ENCODE measurements at regions not wholly inside any gene's neighbourhood (a gene's known extent, or its start where the extent isn't known, plus 50 kb on each side); places are given as distances from the start of the nearest gene placed in this dataset.
"Not testable (repeated sequence)": the region's sequence is repeated elsewhere in the genome, so short reads cannot be mapped to it uniquely, and the experiment has no call there.

DNA sequence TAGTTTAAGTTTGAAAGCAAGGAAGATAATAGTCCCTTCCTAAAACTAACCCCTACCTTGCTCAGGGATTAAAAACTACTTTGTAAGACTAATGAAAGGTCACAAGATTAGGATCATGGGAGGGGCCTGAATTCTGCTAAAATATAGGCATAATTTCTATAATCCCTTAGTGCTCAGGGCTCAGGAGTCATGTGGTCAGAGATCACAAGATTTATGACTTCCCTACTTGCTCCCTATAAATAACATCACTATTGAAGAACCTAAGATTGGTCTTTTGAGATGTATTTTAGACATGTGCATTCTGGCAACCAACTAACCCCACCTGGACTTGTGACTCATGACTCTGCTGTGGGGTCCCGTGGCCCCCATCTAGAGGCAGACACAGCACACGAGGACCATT lies 81.1 kb downstream of the STMND1 start:
- DNase-seq, result no peak

- DNase-seq, result no peak
Observed at GRCh38 chr6:17186925-17187324, 85.1 kb downstream of the STMND1 start.

- no peak for DNase-seq
Observed at GRCh38 chr6:17193106-17193775, 87.9 kb upstream of the RBM24 start.

DNA sequence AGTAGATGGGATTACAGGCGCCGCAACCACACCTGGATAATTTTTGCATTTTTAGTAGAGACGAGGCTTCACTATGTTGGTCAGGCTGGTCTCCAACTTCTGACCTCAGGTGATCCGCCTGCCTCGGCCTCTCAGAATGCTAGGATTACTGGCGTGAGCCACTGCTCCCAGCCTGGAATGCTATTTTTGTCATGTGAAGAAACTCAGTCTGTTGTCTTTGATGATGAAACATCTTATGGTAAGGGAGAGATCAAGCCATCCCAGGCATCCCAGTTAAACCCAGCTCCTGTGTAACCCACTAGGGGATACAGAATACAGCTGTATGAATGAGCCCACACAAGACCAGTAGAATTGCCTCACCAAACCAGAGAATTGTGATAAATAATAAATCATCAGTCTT lies 83.6 kb upstream of the RBM24 start:
- DNase-seq, result no peak

GRCh38 chr6:17200395-17200794 lies 80.8 kb upstream of the RBM24 start:
- DNase-seq, result no peak

DNA sequence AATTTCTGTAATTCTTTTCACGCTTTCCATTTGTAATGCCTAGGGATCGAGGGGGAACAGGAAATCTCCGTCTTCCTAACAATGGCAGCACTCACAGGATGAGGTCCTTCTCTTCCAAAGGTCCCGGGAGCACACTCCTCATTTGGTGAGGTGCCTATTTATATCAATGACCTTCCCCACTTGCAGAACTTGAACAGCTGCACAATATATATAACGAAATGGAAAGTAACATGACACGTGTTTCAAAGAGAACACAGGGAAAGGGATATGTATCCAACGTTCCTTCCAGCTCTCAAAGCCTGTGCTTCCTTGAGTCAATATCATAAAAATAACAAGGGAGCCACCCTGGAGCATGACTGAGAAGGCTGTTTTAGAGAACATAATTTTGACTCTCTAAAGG lies 78.6 kb upstream of the RBM24 start:
- DNase-seq, result no peak

DNA sequence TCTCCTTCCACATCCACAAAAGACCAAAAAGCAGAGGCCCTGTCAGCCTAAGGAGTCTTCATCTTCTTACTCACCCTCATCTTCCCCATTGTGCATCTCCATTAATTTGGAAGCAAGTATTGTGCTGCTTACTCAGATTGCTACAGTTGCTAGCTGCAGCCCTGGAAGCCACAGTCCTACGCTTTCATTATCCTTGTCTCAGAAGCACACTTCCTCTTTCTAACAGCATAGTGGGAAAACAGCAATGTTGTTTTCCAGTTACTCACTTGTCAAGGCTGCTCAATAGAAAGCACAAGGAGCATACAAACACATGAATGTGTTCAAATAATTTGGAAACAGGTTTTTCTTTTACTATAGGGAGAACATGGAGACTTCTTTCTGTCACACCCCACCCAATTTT lies 76.6 kb upstream of the RBM24 start:
- peak in 1 of 56 donors; percentile 8 for DNase-seq

DNA sequence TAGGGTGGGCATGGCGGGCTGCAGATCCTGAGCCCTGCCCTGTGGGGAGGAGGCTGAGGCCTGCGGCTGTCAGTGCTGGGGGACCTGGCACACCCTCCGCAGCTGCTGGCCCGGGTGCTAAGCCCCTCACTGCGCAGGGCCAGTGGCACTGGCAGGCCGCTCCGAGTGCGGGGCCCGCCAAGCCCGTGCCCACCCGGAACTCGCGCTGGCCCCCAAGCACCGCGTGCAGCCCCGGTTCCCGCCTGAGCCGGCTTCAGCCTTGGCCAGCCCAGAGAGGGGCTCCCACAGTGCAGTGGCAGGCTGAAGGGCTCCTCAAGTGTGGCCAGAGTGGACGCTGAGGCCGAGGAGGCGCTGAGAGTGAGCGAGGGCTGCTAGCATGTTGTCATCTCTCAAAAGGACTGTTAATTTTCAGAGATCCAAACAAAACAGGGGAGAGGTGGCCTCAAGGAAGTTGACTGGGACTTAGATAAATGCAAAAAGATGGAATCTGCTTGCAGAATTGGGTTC lies 74.5 kb upstream of the RBM24 start:
- DNase-seq, result no peak

- DNase-seq, result no peak
Observed at GRCh38 chr6:17207281-17207680, 73.9 kb upstream of the RBM24 start.

DNA sequence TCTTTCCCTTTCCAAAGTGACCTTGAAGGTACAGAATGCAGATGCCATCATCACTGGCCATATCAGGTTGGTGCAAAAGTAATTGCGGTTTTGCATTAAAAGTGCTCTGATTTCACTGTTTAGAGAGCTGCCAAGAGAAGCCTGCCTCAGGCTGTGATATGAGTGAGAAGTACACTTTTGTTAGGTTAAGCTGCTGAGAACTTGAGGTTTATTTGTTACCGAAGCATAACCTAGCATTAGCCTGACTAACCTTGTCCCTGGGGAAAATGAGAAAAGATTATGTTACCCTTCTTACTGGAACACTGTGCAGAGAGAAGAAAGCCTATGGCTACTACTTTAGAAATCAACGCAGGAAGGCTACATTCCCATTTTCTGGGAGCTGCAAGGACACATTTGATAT lies 70.5 kb upstream of the RBM24 start:
- DNase-seq, result no peak

- DNase-seq, result no peak
Observed at GRCh38 chr6:17211101-17211500, 70.1 kb upstream of the RBM24 start.

GRCh38 chr6:17212546-17213371 lies 68.4 kb upstream of the RBM24 start:
- peak in 13 of 56 donors; percentile 1 to 23 (median 3) for DNase-seq

DNA sequence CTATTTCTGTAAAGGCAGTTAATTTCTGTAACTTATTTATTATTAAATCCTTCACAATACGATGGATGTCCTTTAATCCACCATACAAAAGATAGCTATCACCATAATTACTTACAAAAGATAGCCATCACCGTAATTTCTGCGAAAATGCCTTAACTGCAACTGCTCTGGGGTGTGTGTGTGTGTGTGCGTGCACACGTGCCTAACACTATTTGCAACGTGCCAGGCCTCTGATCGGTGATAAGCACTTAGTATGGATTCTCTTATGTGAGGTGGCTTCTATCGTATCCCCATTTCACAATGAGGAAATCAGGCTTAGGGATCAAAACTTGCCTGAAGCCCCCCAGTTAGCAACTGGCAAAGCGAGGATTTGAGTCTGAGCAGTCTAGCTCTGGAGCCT lies 67.1 kb upstream of the RBM24 start:
- no peak for DNase-seq

DNA sequence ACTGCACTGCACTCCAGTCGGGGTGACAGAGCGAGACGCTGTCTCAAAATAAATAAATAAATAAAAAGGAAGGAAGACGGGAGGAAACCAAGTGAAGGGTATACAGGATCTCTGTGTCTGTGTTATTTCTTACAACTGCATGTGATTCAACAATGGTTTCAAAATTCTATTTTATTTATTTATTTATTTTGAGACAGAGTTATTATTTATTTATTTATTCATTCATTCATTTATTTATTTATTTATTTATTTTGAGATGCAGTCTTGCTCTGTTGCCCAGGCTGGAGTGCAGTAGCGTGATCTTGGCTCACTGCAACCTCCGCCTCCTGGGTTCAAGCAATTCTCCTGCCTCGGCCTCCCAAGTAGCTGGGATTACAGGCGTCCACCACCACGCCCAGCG lies 64.2 kb upstream of the RBM24 start:
- DNase-seq, result not testable (repeated sequence)

DNA sequence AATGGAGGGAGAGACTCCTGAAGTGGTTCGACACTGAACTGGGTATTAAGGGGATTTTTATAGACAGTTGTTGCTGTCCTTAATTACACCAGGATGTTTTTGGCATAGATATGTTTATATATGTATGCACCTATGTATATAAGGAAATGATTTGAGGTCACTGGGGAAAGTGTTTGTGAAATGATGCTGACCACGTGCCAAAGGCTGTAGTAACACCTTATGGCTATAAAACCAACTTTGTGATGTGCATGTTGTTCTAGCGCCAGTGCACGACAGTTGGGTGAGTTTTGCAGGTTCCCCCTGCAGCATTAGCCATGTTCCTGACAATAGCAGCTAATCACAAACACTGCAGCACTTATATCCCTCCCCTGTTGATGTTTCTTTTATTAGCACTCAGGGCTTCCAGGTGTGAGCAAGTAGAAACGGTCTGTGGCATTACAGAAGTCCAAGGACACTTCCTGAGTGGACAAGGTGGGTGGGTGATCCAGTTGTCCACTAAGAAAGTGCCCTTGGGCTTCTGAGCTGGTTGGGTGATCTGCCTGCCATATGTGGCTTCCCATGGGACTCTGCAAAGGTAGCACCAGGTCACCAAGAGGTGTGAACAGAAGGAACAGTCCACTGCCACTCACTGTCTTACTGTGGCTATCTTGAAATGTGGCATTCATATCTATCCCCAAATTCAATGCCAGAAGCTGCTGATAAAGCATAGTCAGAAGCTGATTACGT lies 63.0 kb upstream of the RBM24 start:
- no peak for DNase-seq

GRCh38 chr6:17218749-17219093 lies 62.4 kb upstream of the RBM24 start:
- DNase-seq, result no peak

DNA sequence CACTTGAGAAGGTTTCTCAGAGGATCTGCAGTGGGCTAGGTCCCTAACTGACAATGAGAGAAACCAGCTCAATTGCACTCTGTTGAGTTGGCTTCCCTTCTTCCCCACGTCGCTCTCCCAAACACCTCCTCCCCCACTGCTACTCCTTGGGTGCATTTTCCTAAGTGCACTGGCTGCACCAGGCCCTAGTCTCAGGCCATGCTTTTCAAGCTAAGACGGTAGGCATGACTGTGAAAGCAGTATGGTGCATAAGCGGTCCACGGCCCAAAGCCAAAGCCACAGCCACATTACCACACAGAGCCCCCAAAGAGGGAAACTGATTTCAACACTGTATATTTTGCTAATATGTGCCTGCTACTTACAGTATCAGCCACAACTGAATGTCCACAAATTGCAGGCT lies 62.1 kb upstream of the RBM24 start:
- no peak for DNase-seq

GRCh38 chr6:17220040-17220910 lies 60.9 kb upstream of the RBM24 start:
- no peak for DNase-seq

DNA sequence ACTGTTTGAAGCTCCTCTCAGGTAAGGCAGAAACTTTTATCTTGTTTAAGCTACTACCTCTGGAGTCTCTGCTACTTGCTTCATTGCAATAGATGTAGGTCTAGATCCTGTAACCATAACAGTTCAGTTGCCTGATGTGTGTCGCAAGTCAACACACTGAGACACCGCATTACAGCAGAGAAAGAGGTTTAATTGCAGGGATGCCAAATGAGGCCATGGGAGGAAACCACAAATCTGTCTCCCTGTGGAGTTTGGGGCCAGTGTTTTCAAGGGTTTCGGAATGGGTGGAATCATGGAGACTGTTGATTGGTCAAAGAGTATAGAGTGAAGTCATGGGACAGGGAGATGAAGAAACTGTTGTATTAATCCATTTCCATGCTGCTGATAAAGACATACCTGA lies 57.1 kb upstream of the RBM24 start:
- DNase-seq, result no peak

GRCh38 chr6:17224501-17224900 lies 56.7 kb upstream of the RBM24 start:
- DNase-seq, result not testable (repeated sequence)

Data from amygdala (tissue), 56 donors.